GM19468 (cell line): ENCODE measurements at regions not wholly inside any gene's neighbourhood (a gene's known extent, or its start where the extent isn't known, plus 50 kb on each side); places are given as distances from the start of the nearest gene placed in this dataset.
"Not testable (repeated sequence)": the region's sequence is repeated elsewhere in the genome, so short reads cannot be mapped to it uniquely, and the experiment has no call there.

Experiments used
- ATAC-seq: cut with Tn5 transposase; IDR thresholded peaks from one replicate; pipeline ENCODE4 v1.9.1; 2021; ENCODE audit warnings: mild to moderate bottlenecking, moderate library complexity, moderate number of reproducible peaks; ENCODE audit not compliant: unreplicated experiment; ENCODE audit errors: extremely low read depth

DNA sequence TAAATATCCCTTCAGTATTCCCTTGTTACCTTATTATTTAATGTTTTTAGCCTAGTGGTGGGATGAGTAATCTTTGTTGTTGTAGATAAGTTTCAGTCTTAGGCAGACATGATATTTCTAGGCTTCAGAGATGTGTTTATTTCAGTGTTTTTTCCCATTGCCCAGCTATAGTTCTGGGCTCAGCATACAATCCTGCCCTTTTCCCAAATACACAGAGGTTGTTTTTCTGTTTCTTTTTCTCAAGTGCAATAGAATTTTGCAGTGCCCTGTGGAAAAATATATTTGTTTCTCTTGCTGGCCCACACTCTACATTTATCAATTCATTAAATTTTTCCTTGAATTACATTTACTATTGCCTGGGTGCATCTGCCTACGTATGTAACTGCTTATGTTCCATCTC is 321.8 kb downstream of the KCNJ3 start:
- no peak for ATAC-seq

DNA sequence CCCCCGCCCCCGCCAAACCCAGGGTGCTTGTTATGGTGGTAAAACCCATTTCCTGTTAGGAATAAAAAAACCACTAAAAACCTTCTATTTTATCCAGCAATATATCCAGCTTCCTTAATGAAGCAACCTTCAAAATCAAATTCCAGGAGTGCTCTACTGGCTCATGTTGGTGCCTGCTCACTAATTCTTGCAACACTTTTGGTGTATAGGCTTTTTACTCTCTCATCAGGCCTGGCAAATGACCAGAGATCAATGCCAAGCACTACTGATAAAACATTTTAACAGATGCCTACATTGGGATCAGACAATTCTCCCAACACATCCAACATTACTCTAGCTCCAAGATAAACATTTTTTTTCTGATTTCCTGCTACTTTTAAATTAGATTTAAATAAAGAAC is 312.4 kb downstream of the KCNJ3 start:
- ATAC-seq, result no peak

DNA sequence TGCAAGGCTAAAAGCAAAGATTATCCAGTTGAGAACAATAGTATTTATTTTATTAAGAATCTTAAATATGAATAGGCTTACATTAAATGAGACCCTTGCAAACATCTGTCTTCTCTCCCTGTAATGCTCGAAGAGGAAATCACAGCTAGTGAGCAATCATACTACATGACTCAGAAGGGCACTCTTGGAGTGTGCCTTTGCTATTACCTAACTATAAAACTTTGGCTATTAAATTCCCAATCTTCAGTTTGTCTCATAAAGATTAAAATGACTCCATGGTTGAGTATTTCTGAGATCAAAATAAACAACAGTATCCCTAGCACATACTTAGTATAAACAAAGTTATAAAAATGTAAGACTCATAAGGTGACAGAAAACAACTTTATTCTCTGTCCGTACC is 296.9 kb downstream of the KCNJ3 start:
- no peak for ATAC-seq

DNA sequence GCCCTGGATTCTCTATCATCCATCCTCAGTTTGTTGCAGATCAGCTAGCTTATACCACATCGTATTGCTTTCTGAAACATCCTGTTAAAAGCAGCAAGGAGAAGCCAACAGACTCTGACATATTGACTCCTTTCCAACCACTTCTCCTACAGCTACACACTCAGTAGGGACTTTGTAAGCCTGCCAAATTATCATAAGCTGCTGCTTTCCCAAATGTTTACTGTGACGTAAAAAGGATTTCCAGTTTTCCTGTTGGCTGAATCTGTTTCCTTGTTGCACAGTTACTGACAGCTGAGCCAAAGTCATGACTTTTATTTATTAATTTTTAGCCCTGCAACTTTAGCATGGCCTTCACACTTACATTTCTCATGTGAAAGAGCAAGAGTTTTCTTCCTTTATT is 294.3 kb downstream of the KCNJ3 start:
- ATAC-seq, result no peak

DNA sequence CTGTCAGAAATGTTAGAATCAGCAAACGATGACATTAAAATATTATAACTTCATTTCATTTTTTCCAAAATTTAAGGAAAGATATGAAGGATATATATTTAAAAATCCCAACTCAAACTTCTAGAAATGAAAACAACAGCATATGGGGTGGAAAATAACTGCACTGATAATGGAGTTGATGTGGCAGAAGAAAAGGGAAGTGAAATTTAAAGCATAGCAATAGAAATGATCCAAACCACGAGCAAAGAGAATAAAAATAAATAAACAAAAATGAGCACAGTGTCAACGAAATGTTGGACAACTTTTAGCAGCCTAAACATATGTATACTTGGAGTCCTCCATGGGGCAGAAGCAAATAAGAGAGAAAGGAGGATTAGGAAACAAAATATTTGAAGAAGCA is 280.2 kb downstream of the KCNJ3 start:
- ATAC-seq, result no peak

DNA sequence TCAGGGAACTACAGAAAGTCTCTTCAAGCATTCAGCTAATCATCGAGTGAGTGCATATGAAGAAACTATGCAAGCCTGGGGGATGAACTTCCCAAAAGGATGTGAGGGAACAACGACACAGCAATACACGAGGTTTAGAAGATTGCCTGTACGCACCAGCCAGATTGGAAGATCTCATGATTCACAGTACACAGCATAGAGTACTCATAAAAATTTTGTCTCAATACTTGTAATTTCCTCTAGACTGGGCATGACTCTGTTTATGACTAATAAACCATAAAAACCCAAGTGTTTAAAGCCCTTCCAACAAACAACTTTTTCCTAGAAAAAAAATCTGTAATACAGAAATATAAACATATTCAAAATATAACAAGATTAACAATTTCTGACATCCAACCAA is 279.7 kb downstream of the KCNJ3 start:
- no peak for ATAC-seq

DNA sequence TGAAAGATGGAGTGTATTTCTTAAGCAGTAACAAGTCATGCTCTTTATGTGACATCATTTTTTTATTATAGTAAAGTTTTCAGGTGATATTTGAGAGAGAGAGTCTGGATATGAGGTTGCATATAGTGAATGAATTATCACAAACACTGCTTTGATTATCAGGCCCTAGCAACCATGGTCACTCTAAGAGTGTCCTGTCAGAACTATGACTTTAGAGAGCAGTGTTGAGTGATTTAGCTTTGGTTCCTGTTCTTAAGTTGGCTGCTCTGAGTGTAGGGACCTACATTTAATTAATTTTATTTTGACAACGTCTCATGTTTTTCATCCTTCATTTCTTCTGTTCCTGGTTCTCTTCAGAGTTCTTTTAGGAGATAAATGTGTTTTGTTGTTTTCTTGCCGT is 275.5 kb downstream of the KCNJ3 start:
- ATAC-seq, result no peak

DNA sequence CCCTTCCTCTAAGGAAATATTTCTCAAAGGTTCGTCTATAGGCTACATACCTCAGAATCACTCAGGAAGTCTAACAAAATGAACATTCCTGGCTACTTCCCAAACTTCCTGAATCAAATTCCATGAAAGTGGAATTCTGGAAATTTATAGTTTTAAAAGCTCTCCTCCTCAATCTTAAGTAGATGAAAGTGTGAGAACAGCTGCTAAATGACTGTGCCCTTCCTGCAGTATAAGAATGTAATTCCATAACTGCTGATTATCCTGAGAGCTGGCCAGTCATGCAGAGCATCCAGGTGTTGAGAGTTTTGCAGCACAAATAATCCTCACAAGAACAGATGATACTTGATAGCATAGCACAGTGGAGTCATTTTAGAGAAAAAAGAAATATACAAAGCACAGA is 265.0 kb downstream of the KCNJ3 start:
- no peak for ATAC-seq

DNA sequence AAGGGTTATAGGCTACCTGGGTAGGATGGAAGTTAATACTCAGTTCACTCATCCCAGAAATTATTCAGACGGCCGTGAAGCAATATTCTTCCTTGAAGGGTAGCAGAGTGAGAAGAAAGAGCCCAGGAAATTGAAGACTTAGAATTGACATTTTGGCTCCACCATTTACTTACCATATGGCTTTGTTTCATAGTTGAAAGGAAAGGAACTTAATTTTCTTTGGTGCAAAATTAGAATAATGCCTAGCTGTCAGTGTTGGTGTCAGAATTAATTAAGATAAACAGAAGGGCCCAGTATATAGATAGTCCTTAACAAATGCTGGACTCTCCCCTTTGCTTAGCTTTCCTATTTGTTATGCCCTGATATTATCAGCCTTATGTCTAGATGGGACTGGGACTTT is 263.2 kb downstream of the KCNJ3 start:
- no peak for ATAC-seq

DNA sequence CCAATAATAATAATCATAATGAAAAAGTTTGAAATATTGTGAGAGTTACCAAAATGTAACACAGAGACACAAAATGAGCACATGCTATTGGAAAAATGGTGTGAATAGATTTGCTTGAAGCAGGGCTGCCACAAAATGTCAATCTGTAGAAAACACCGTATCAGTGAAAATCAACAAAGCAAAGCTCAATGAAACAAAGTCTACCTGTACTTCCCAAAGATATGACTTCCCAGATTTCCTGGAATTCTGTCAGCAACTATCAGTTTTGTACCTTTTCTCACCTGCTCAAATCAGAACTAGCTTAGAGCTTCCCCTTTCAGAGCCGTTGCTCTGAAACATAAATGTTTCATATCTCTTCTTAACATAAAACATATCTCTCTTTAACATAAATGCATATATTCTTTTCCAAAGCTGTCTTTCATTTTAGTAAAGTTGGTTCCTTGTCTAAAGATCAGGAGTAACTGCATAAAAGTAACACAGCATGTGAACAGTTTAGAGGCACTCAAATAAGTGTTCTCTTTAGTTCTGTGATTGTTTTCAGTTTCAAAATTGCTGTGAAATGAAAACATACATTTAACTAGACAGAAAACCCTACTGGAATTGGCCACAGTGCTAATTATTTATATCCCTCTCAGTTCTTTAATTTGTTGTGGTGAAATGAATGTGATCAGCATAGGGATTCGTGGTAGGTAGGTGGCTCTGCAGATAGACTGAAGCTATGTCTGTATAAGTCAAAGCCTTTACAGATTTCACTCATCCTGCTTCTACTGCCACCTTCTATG is 262.5 kb downstream of the KCNJ3 start:
- ATAC-seq, result no peak

DNA sequence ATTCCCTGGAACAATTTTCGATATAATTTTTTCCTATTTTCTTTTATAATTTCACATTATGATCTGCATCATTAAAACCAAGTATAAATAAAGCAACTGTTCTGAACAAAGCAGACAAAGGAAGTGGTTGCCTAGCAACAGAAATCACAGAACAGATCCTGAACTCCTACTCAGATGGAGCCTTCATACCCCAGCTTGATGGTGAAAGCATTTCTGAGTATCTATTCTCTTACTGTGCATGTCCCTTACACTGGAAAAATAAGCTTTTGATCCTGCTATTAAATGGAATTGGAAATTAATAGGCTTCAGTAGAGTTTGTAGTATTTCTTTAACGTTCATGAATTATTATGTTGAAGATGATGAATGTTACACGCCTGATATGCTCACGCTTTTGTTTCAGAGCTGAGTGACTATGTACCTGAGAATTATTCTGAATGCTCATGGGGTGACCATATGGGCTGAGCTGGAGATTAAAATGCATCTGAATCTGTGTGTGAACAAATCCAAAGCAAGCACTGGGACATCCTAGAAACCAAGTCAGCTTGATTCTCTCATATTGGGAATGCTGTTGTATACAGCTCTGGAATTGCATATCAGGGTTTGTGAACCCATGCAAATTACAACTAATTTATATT is 254.0 kb downstream of the KCNJ3 start:
- ATAC-seq, result no peak

DNA sequence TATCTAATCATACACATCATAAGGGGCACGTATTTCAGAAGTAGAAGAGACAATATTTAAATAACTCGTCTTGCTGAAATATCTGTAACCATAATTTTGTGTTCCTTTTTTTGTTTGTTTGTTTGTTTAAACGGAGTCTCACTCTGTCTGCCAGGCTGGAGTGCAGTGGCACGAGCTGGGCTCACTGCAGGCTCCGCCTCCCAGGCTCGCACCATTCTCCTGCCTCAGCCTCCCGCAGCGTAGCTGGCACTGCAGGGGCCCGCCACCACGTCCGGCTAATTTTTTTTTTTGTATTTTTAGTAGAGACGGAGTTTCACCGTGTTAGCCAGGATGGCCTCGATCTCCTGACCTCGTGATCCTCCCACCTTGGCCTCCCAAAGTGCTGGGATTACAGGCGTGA is 248.9 kb downstream of the KCNJ3 start:
- ATAC-seq, result not testable (repeated sequence)

DNA sequence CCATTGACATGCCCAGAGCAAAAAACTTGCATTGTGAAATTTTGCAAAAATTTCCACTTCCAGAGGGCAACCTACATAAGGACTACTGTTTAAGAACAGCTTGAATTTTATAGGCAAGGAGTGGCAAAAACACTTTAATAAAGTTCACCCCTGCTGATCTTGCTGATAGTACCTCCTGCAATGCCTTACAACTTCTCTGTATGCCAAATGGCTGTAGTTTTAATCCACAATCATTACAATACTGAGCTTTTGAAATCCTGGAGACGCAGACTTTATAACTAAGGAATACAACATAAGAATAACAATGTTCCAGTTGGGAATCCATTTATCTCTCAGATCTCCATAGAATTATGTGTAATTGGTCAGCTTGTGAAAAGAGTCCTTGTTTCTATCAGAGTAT is 247.5 kb downstream of the KCNJ3 start:
- no peak for ATAC-seq

DNA sequence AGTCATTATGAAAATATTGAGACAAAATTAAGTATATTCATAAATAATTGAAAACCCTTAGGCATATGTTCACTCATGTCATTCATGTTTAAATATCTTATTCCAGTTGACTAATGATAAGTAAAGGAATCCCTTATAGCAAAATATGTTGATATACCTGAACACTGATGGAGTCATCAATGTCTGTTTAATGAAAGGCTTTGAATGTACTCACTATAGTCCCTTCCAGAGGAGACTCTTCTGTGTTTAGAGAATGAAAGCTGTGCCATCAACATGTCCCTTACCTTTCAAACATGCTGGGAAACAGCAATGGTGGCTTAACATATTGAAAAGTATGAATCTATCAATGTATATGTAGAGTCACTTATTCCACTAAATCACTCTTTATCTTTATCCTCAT is 242.9 kb downstream of the KCNJ3 start:
- ATAC-seq, result no peak

DNA sequence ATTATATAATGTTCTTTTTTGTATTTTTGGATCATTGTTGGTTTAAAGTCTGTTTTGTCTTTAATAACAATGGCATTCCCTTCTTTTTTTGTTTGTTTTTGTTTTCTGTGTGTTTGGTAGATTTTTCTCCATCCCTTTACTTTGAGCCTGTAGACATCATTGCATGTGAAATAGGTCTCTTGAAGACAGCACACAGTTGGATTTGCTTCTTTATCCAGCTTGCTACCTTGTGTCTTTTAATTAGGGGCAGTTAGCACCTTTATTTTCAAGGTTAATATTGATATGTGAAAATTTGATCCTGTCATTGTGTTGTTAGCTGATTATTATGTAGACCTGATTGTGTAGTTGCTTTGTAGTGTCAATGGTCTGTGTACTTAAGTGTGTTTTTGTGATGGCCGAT is 235.7 kb downstream of the KCNJ3 start:
- ATAC-seq, result no peak

DNA sequence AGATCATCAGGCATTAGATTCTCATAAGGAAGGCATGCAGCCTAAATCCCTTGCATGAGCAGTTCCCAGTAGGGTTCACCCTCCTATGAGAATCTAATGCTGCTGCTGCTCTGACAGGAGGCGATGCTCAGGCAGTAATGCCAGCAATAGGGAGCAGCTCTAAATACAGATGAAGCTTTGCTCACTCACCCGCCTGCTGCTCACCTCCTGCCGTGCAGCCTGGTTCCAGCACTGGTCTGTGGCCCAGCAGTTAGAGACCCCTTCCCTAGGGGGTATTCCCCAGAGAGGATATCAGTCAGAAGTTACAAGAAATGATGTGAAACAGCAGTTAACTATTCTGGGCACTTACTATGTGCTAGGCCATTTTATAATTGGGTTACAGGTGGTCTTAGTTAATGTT is 226.0 kb downstream of the KCNJ3 start:
- no peak for ATAC-seq

DNA sequence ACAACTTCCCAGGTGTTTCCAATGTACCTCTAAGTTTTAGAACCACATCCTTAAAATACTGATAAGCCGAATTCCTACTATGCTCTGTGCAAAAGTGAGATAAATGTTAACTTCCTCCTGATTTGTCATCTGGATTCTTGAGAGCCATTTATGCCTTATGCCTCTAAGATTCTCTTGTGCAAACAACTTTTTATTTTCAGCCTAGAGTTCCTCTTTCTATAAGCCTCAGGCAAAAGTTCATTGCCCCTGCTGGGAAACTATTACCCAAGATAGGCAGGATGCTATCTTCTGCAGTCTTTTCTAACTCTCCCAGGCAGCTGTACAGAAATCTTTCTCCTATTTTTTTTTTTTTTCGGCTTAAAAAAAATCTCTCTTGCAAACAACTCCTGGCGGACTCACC is 216.1 kb downstream of the KCNJ3 start:
- ATAC-seq, result no peak

DNA sequence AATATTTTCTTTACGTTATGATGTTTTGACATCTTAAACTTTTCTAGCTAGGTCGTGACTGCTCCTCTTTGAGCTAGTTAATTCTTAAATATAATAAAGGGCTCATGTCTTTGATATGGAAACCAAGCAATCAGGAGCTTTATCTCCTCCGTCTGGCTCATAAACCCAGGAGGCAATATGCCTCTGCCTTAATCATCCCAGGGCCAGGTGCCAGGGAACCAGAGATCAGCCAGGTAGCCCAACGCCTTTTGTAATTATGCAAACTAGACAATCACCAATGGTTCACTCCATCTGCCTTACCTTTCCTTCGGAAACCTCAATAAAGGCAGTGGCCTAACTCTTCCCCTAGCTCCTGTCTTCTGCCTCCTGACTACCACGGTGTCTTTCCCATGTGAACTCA is 213.7 kb downstream of the KCNJ3 start:
- no peak for ATAC-seq

DNA sequence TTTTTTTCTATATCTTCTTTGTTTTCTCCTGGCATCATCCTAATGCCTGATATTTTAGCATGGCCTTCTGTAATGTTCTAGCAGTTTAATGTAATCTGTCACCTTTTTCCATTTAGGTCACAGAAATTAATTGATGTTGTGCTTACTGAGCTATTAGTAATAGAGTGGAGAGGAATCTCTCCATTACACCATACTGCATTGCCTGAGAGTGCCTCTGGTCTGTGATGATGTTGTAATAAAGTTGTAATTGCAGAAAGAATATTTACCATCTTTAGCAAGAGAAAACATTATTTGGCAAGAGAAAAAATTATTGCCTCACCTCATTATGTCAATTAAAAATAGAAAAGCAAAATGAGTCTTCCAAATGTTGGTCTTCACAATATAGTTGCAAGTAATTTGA is 213.2 kb downstream of the KCNJ3 start:
- no peak for ATAC-seq

DNA sequence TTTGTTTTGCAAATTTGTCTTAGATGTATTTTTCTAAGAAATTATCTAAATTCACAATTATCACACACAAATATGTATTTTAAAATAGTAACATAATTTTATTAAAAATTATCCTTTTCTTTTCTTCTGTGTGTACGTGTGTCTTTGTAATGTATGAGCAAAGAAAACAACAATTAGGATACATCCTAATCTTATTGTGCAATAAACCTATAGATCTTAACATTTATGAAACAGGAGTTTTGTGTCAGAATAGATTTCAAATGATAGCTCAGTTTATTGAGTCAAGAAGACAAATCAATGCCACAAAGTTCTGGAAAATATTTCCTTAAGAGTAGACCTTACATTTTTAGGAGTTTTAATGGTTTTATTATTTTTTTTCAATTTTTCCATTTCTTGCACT is 212.2 kb downstream of the KCNJ3 start:
- ATAC-seq, result no peak

DNA sequence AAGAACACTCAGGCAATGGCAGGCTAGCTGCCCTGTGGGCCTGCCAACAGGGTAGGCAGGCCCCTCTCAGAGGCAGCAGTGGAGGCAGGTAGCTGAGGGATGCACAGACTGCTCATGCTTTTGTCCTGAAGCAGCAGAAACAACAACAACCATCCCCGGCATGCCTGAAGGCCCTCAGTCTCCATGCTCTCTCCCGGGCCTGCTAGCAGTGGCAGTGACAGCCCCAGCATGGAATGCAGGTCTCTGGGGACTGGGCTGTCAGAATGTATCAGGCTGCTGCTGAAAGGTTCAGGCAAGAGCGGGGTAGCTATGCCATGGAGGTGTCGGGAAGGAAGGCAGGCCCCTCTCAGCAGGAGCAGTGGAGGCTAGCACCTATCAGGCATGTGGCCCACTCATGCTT is 209.8 kb downstream of the KCNJ3 start:
- ATAC-seq, result no peak
